GM10266 (cell line): ENCODE measurements at regions not wholly inside any gene's neighbourhood (a gene's known extent, or its start where the extent isn't known, plus 50 kb on each side); places are given as distances from the start of the nearest gene placed in this dataset.
"Not testable (repeated sequence)": the region's sequence is repeated elsewhere in the genome, so short reads cannot be mapped to it uniquely, and the experiment has no call there.

Source experiments
- DNase-seq: peaks from one replicate; pipeline ENCODE4 v3.0.0; 2012; ENCODE audit errors: extremely low spot score
- TF ChIP-seq, protein P1 (sequence below): IDR thresholded peaks from 2 replicates; pipeline ENCODE4 v1.5.1; 2012; ENCODE audit warnings: mild to moderate bottlenecking, low read depth; ENCODE audit not compliant: control insufficient read depth, insufficient read depth; ENCODE audit errors: missing control alignments

DNA sequence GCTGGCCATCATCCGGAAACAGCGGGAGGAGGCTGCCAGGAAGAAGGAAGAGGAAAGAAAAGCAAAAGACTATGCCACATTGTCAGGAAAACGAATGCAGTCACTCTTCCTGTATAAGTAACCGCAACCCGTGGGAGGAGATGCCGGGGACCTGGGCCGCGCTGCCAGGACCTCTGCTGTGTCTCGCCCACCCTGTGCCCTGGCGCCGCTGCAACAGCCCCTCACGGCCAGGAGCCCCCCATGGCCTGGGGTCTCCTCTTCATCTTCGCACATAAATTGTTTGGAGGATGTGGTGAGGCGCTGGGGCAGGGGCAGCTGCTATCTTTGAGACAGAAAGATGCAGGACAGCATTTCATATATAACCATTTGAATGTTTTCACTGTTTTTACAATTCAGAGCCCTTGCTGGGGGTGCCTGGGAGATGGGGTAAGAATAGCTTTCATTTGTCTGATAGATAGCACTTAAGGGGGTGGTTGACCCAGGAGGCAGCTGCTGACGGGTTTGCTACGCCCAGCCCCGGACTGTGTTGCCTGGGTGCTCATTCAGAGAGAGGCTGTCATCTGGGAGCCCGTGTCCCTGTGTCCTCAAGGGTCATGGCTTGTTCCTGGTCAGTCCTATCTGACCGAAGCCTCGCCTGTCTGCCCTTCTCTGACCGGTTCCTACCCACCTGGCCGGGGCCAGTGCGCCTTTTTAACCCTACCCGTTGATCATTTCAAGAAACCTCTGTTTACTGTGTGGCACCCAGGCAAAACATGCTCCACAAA, 1067.7 kb upstream of the COX7C start:
- DNase-seq: no peak
- TF ChIP-seq, protein P1, sequence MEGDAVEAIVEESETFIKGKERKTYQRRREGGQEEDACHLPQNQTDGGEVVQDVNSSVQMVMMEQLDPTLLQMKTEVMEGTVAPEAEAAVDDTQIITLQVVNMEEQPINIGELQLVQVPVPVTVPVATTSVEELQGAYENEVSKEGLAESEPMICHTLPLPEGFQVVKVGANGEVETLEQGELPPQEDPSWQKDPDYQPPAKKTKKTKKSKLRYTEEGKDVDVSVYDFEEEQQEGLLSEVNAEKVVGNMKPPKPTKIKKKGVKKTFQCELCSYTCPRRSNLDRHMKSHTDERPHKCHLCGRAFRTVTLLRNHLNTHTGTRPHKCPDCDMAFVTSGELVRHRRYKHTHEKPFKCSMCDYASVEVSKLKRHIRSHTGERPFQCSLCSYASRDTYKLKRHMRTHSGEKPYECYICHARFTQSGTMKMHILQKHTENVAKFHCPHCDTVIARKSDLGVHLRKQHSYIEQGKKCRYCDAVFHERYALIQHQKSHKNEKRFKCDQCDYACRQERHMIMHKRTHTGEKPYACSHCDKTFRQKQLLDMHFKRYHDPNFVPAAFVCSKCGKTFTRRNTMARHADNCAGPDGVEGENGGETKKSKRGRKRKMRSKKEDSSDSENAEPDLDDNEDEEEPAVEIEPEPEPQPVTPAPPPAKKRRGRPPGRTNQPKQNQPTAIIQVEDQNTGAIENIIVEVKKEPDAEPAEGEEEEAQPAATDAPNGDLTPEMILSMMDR: no peak

DNA sequence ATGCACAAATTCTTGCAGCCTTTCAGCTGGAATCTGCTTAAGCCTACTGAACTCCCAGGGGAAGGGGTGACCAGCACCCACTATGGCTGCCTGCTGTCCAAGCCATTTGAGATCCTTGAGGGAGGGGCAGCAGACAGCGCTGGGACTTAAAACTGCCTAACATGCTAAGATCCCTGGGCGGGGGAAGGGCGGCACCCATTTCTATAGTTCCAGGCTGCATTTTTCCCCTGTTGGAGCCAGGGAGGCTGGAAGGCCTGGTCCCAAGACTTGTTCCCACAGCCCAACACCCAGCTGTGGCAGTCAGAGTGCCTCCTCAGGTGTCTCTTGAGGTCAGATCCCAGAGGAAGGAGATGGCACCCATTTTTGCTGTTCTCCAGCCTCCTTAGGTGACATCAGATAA, 1061.3 kb upstream of the COX7C start:
- TF ChIP-seq, protein P1: no peak
- DNase-seq: no peak

DNA sequence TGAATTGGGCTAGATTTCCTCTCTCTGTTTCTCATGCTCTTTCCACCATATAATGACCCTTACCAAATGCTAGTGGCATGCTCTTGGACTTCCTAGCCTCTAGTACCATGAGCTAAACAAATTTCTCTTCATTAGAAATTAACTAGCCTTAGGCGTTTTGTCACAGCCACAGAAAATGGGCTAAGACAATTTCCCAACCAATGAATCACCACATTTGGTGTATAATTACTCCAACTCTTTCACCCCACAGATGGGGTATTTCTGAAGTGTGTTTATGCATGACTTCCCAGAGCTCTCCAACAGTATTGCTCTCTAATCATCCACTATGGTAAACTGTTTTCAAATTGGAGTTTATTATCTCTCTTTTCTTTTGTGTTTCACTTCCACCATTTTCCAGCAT, 1041.1 kb upstream of the COX7C start:
- DNase-seq: no peak
- TF ChIP-seq, protein P1: no peak

DNA sequence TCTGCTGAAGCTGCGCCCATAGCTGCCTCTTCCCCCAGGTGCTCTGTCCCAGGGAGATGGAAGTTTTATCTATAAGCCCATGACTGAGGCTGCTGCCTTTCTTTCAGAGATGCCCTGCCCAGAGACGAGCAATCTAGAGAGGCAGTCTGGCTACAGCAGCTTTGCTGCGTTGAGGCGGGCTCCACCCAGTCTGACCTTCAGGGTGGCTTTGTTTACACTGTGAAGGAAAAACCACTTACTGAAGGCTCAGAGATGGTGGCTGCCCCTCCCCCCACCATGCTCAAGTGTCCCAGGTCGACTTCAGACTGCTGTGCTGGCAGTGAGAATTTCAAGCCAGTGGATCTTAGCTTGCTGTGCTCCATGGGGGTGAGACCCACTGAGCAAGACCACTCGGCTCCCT, 1029.9 kb upstream of the COX7C start:
- DNase-seq: not testable (repeated sequence)

DNA sequence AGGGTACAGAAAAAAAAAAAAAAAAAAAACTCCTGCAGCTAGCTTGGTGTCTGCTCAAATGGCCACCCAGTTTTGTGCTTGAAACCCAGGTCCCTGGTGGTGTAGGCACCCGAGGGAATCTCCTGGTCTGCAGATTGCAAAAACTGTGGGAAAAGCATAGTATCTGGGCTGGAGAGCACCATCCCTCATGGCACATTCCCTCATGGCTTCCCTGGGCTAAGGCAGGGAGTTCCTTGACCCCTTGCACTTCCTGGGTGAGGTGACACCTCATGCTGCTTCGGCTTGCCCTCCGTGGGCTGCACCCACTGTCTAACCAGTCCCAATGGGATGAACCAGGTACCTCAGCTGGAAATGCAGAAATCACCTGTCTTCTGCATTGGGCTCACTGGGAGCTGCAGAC, 1029.5 kb upstream of the COX7C start:
- not testable (repeated sequence) for DNase-seq

DNA sequence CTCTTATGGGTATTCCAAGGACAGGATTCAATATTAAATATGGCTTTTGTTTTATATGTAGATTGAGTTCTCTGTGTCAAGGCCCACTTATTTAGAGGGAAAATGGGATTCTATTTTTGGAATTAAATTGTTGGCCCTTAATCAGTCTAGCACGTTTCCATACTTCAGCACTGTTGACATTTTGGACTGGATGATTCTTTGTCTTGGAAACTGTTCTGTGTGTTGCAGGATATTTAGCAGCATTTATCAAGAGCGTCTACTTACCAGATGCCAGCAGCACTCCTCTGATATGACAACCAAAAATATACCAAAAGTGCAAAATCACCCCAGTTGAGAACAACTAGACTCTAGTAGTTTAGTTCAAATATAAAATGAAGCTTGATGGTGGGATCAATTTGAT, 1027.0 kb upstream of the COX7C start:
- DNase-seq: no peak
- TF ChIP-seq, protein P1: no peak

DNA sequence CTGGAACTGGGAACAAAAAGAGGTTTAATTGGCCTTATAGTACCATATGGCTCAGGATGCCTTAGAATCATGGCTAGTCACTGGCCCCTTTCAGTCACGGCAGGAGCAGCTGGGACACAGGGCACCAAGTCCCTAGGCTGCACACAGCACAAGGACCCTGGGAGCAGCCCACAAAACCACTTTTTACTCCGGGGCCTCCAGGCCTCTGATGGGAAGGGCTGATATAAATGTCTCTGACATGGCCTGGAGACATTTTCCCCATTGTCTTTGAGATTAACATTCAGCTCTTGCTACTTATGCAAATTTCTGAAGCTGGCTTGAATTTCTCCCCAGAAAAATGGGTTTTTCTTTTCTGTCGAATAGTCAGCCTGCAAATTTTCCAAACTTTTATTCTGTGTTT, 1026.4 kb upstream of the COX7C start:
- TF ChIP-seq, protein P1: no peak
- no peak for DNase-seq

DNA sequence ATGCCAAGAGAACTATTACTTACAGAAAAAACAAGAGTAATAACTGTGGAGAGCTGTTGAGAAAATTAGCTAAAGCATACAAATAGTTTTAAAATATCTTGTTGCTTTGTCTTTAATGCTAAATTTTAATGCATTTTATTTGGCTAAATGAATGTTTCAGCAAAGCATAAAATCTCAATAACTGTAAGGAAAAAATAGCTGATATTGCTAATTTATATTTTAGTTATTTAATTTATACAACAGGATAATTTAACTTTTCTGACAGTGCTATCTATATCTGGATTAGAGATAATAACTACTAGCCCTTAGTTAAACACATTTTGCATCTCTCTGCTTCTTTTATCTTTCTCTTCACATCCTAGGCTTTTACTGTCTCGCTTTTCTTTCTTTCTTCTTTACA, 1014.9 kb upstream of the COX7C start:
- TF ChIP-seq, protein P1: no peak
- no peak for DNase-seq
